T-helper 1 cell treated with Interleukin-12 subunit alpha and Interleukin-12 subunit beta and Interleukin-4 antibody, amounts not matched to agents 30 μg/mL and 1 μg/mL, for 36 hours (primary cell): ENCODE measurements at regions not wholly inside any gene's neighbourhood (a gene's known extent, or its start where the extent isn't known, plus 50 kb on each side); places are given as distances from the start of the nearest gene placed in this dataset.
"Not testable (repeated sequence)": the region's sequence is repeated elsewhere in the genome, so short reads cannot be mapped to it uniquely, and the experiment has no call there.

Experiments
- H3K27ac Mint-ChIP-seq: one replicate; pipeline ENCODE4 v1.8.0; 2021; ENCODE audit warnings: mild to moderate bottlenecking, mixed read lengths
- H3K27me3 Mint-ChIP-seq: one replicate; pipeline ENCODE4 v1.8.0; 2021; ENCODE audit warnings: low read depth, mixed read lengths
- H3K36me3 Mint-ChIP-seq: one replicate; pipeline ENCODE4 v1.8.0; 2021; ENCODE audit warnings: low read depth, mixed read lengths
- H3K4me1 Mint-ChIP-seq: one replicate; pipeline ENCODE4 v1.8.0; 2021; ENCODE audit warnings: low read depth, mixed read lengths
- H3K4me3 Mint-ChIP-seq: one replicate; pipeline ENCODE4 v1.8.0; 2021; ENCODE audit warnings: mild to moderate bottlenecking, moderate library complexity, mixed read lengths
- H3K9me3 Mint-ChIP-seq: one replicate; pipeline ENCODE4 v1.8.0; 2021; ENCODE audit warnings: mixed read lengths

DNA sequence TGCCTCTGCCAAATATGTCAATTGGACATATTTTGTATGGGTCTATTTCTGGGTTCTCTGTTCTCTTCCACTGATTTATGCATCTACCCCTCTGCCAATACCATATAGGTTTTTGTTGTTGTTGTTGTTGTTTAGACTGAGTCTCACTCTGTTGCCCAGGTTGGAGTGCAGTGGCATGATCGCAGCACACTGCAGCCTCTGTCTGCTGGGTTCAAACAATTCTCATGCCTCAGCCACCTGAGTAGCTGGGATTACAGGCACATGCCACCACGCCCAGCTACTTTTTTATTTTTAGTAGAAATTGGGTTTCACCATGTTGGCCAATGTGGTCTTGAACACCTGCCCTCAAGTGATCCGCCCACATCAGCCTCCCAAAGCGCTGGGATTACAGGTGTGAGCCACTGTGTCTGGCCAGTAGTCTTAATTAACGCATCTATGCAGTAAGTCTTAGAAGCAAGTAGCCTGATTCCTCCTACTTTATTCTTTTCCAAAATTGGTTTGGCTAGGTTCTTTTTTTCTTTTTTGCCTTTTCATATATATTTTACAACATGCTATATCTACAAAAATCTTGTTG lies 103.5 kb downstream of the PRR15 start:
- H3K36me3 Mint-ChIP-seq, H3K9me3 Mint-ChIP-seq, H3K27me3 Mint-ChIP-seq, H3K4me1 Mint-ChIP-seq, H3K4me3 Mint-ChIP-seq, H3K27ac Mint-ChIP-seq: not testable (repeated sequence)

- not testable (repeated sequence) for H3K9me3 Mint-ChIP-seq, H3K27ac Mint-ChIP-seq, H3K4me3 Mint-ChIP-seq, H3K27me3 Mint-ChIP-seq, H3K4me1 Mint-ChIP-seq, H3K36me3 Mint-ChIP-seq
Observed at GRCh38 chr7:29671286-29671685, 107.7 kb downstream of the PRR15 start.

GRCh38 chr7:29673635-29674034 lies 110.0 kb downstream of the PRR15 start:
- H3K4me1 Mint-ChIP-seq, H3K4me3 Mint-ChIP-seq, H3K27me3 Mint-ChIP-seq, H3K27ac Mint-ChIP-seq, H3K36me3 Mint-ChIP-seq, H3K9me3 Mint-ChIP-seq: not testable (repeated sequence)

GRCh38 chr7:29674626-29675025 lies 111.0 kb downstream of the PRR15 start:
- H3K27me3 Mint-ChIP-seq: peaks cover 13% of the 10 kb centered on the region
- H3K36me3 Mint-ChIP-seq, H3K27ac Mint-ChIP-seq, H3K9me3 Mint-ChIP-seq, H3K4me3 Mint-ChIP-seq, H3K4me1 Mint-ChIP-seq: not testable (repeated sequence)

- not testable (repeated sequence) for H3K9me3 Mint-ChIP-seq, H3K4me1 Mint-ChIP-seq, H3K27ac Mint-ChIP-seq, H3K4me3 Mint-ChIP-seq, H3K36me3 Mint-ChIP-seq
- H3K27me3 Mint-ChIP-seq: peaks cover 25% of the 10 kb centered on the region
Observed at GRCh38 chr7:29677254-29677653, 113.6 kb downstream of the PRR15 start.

- not testable (repeated sequence) for H3K4me1 Mint-ChIP-seq, H3K4me3 Mint-ChIP-seq, H3K9me3 Mint-ChIP-seq, H3K36me3 Mint-ChIP-seq, H3K27ac Mint-ChIP-seq
- H3K27me3 Mint-ChIP-seq: peaks cover 31% of the 10 kb centered on the region
Observed at GRCh38 chr7:29679963-29680362, 116.3 kb downstream of the PRR15 start.

GRCh38 chr7:29680601-29681000 lies 117.0 kb downstream of the PRR15 start:
- not testable (repeated sequence) for H3K36me3 Mint-ChIP-seq, H3K27ac Mint-ChIP-seq, H3K4me1 Mint-ChIP-seq, H3K4me3 Mint-ChIP-seq, H3K9me3 Mint-ChIP-seq
- H3K27me3 Mint-ChIP-seq: peaks cover 31% of the 10 kb centered on the region

DNA sequence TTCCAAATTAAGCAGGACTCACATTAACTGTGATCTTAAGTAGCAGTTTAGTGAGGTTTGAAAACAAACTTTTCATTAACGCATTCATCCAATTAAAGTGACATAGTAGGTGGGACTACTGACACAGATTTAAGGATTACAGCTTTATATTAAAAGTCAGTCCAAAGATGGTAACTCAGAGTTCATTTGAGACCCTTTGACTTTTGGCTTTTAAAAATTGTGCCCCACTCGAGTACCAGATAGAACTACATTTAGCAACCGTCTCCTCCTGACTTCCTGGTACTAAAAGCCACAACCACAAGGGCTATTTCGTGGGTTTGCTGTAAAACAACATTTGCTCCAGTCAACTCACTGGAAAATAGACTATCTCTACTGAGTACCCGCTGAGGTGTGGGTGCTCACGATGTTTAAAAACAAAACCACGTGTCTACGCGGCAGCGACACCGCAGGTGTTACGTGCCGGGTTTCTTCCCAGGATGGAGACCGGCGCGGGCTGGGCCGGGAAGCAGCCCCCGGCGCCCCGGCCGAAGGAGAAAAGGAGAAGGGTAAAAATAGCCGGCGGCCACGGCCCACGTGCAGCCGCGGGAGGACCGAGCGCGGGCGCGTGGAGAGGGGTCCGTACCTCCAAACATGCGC lies 120.6 kb downstream of the PRR15 start:
- Mint-ChIP-seq H3K4me3 (peak overlapping the region; percentile 79), H3K27me3 (peaks cover 39% of the 10 kb centered on the region)
- not testable (repeated sequence) for H3K36me3 Mint-ChIP-seq, H3K27ac Mint-ChIP-seq, H3K4me1 Mint-ChIP-seq, H3K9me3 Mint-ChIP-seq

DNA sequence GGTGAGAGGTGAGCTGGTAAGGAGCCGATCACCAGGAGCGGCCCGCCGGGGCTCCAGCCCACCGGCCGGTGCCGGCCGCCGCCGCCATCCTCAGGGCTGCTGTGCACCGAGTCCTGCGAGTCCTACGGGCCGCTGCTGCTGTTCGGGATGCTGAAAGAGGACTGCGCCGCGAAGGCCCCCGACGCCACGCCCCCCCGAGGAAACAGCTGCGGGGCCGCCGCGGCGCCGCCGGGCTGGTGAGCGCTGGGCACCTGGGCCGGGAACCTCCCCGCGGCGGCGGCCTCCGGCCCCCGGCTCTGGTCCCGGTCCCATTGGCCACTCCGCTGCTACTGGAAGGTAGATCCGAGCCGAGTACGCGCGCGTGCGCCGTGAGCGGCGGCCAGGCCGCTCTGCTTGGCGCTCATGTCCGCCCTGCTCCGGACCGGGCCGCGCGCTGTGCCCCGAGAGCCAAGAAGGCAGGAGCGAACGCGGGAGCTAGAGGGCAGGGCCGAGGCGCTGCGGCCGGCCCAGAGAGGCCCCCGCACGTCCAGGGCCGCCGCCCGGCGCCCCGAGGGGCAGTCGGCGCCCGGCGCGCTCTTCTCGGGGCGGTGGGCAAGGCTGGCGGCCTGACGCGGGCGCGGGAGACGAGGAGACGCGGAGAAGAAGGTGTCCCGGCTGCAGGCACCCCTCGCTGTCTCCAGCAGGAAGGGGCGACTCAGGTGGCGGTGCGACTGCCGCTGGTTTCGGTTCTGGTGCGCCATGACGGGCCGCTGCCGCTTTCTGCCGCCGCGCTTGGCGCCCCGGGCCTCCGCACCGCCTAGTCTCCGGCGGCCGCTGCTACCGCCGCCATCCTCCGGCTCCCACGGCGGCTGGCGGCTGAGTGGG lies 121.3 kb upstream of the WIPF3 start:
- Mint-ChIP-seq H3K4me3 (peak overlapping the region; percentile 75), H3K27ac (no peak overlapping the region), H3K9me3 (no peaks in the 10 kb centered on the region), H3K4me1 (peaks cover 3% of the 10 kb centered on the region), H3K36me3 (no peaks in the 10 kb centered on the region), H3K27me3 (peaks cover 38% of the 10 kb centered on the region)

GRCh38 chr7:29685651-29686271 lies 120.5 kb upstream of the WIPF3 start:
- Mint-ChIP-seq H3K27me3 (peaks cover 36% of the 10 kb centered on the region), H3K4me3 (peak overlapping the region; percentile 51)
- not testable (repeated sequence) for H3K9me3 Mint-ChIP-seq, H3K36me3 Mint-ChIP-seq, H3K4me1 Mint-ChIP-seq, H3K27ac Mint-ChIP-seq

GRCh38 chr7:29690510-29690909 lies 115.8 kb upstream of the WIPF3 start:
- not testable (repeated sequence) for H3K9me3 Mint-ChIP-seq, H3K36me3 Mint-ChIP-seq, H3K4me3 Mint-ChIP-seq, H3K4me1 Mint-ChIP-seq, H3K27ac Mint-ChIP-seq
- peaks cover 20% of the 10 kb centered on the region for H3K27me3 Mint-ChIP-seq

DNA sequence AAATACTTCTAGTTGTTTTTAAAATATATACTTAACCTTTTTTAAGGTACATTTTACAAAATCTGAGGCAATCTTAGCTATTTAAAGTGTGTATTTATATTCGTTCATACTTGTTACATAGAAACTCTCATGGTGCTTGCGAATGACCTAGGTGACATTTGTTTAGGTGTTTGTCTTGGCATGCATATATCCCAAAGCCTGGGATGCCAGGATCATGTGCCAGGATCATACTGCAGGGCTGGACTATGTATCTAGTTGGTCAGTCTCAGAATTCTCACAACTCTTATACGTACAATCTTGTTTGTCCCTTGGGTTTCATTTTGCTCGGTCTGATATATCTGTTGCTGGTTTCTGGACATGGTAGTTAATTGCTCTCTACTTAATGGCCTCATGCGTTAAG lies 109.9 kb upstream of the WIPF3 start:
- H3K4me1 Mint-ChIP-seq, H3K36me3 Mint-ChIP-seq, H3K27me3 Mint-ChIP-seq, H3K9me3 Mint-ChIP-seq, H3K27ac Mint-ChIP-seq, H3K4me3 Mint-ChIP-seq: not testable (repeated sequence)

DNA sequence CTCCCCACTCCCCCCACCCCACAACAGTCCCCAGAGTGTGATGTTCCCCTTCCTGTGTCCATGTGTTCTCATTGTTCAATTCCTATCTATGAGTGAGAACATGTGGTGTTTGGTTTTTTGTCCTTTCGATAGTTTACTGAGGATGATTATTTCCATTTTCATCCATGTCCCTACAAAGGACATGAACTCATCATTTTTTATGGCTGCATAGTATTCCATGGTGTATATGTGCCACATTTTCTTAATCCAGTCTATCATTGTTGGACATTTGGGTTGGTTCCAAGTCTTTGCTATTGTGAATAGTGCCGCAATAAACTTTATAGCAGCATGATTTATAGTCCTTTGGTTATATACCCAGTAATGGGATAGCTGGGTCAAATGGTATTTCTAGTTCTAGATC lies 106.6 kb upstream of the WIPF3 start:
- H3K27ac Mint-ChIP-seq, H3K36me3 Mint-ChIP-seq, H3K4me3 Mint-ChIP-seq, H3K9me3 Mint-ChIP-seq, H3K4me1 Mint-ChIP-seq, H3K27me3 Mint-ChIP-seq: not testable (repeated sequence)

DNA sequence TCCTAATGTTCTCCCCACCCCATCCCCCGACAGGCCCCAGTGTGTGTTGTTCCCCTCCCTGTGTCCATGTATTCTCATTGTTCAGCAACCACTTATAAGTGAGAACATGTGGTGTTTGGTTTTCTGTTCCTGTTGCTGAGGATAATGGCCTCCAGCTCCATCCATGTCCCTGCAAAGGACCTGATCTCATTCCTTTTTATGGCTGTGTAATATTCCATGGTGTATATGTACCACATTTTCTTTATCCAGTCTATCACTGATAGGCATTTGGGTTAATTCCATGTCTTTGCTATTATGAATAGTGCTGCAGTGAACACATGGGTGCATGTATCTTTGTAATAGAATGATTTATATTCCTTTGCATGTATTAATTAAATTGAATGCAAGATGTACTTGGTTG lies 104.8 kb upstream of the WIPF3 start:
- H3K9me3 Mint-ChIP-seq: not testable (repeated sequence)

DNA sequence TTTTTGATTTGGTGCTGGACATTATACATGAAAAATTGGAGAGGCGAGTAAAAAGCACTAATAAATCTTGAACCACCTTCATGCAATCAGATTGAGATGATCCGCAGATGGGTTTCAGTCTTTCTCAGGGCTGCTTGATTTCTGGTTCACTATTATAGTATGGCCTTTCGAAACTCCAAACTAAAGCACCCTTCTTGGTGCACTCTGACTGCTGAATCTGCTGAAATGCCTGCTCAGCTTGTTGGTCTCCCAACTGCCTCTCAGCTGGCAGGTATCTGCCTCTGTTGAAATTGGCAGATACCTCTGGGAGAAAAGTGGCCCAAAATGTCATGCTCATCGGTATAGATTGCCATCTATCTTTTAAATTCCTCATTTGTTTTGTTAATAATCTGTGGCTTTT lies 102.5 kb upstream of the WIPF3 start:
- not testable (repeated sequence) for H3K4me3 Mint-ChIP-seq, H3K9me3 Mint-ChIP-seq, H3K36me3 Mint-ChIP-seq, H3K4me1 Mint-ChIP-seq, H3K27ac Mint-ChIP-seq, H3K27me3 Mint-ChIP-seq

More for the DNA sequence above, 104.8 kb upstream of the WIPF3 start:
- not testable (repeated sequence) for H3K4me1 Mint-ChIP-seq, H3K4me3 Mint-ChIP-seq, H3K36me3 Mint-ChIP-seq, H3K27me3 Mint-ChIP-seq, H3K27ac Mint-ChIP-seq
